ENCODE measurements at regions not wholly inside any gene's neighbourhood (a gene's known extent, or its start where the extent isn't known, plus 50 kb on each side); places are given as distances from the start of the nearest gene placed in this dataset.

- TF ChIP-seq ATAD3A (CRISPR knock-in tag; IDR thresholded peaks at IDR 0.05) (no peak), ZIK1 (CRISPR knock-in tag; IDR thresholded peaks at IDR 0.05; ENCODE audit: borderline replicate concordance, low read depth) (no peak), ATF7 (IDR thresholded peaks at IDR 0.05) (no peak), ATF7 (CRISPR knock-in tag; IDR thresholded peaks at IDR 0.05) (no peak), ZNF296 (CRISPR knock-in tag; conservative IDR thresholded peaks at IDR 0.05) (no peak), ZNF737 (CRISPR knock-in tag; IDR thresholded peaks at IDR 0.05; ENCODE audit: borderline replicate concordance) (no peak), MXI1 (IDR thresholded peaks at IDR 0.05; ENCODE audit: borderline replicate concordance, low read depth, low read length) (no peak), HNRNPH1 (optimal IDR thresholded peaks at IDR 0.05; ENCODE audit: low read depth, low read length) (no peak), PAX8 (CRISPR knock-in tag; IDR thresholded peaks at IDR 0.05; ENCODE audit: borderline replicate concordance) (no peak), IKZF5 (CRISPR knock-in tag; IDR thresholded peaks at IDR 0.05) (peak; percentile 82; the same call in 1 of the 2 replicates), ZNF788 (CRISPR knock-in tag; IDR thresholded peaks at IDR 0.05; ENCODE audit: borderline replicate concordance) (peak; percentile 75; the same call in 1 of the 2 replicates), MNT (IDR thresholded peaks at IDR 0.05) (no peak), ZNF883 (CRISPR knock-in tag; IDR thresholded peaks at IDR 0.05; ENCODE audit: not compliant biosample characterization) (no peak), TSC22D2 (CRISPR knock-in tag; IDR thresholded peaks at IDR 0.05; ENCODE audit: borderline replicate concordance) (no peak), ZBTB46 (CRISPR knock-in tag; IDR thresholded peaks at IDR 0.05; ENCODE audit: borderline replicate concordance) (no peak), ZBTB3 (CRISPR knock-in tag; IDR thresholded peaks at IDR 0.05; ENCODE audit: borderline replicate concordance, low read depth) (no peak), GRHL1 (CRISPR knock-in tag; conservative IDR thresholded peaks at IDR 0.05) (no peak), MIER2 (CRISPR knock-in tag; IDR thresholded peaks at IDR 0.05) (0 out of 2 replicates have a peak, but pooled peaks have one; percentile 42), DMAP1 (CRISPR knock-in tag; IDR thresholded peaks at IDR 0.05) (no peak), ZNF350 (CRISPR knock-in tag; IDR thresholded peaks at IDR 0.05; ENCODE audit: borderline replicate concordance, low read depth) (0 out of 2 replicates have a peak, but pooled peaks have one; percentile 47), HBP1 (CRISPR knock-in tag; IDR thresholded peaks at IDR 0.05; ENCODE audit: low read depth) (no peak)
Observed at GRCh38 chr6:167501831-167502385, 177.0 kb downstream of the TTLL2 start (continued).
